OCI-LY1 (cell line): ENCODE measurements at regions not wholly inside any gene's neighbourhood (a gene's known extent, or its start where the extent isn't known, plus 50 kb on each side); places are given as distances from the start of the nearest gene placed in this dataset.

ENCODE experiments used
- EZH2 ChIP-seq: fragments of 200-600 bp; sonication (generic), shearing (Covaris generic); IDR thresholded peaks from 2 replicates; pipeline ENCODE4 v1.8.0; 2017; ENCODE audit warnings: borderline replicate concordance, mixed run types, mild to moderate bottlenecking, antibody characterized with exemption, low read length, moderate library complexity, mixed read lengths
- TF ChIP-seq, protein P1 (sequence below): fragments of 200-600 bp; sonication (generic), shearing (Covaris generic); IDR thresholded peaks from 2 replicates; pipeline ENCODE4 v1.5.1; 2017; ENCODE audit warnings: mild to moderate bottlenecking, antibody characterized with exemption, low read length, moderate library complexity, mixed read lengths

GRCh38 chr4:125497861-125498260 is 183.1 kb downstream of the FAT4 start:
- TF ChIP-seq, protein P1, sequence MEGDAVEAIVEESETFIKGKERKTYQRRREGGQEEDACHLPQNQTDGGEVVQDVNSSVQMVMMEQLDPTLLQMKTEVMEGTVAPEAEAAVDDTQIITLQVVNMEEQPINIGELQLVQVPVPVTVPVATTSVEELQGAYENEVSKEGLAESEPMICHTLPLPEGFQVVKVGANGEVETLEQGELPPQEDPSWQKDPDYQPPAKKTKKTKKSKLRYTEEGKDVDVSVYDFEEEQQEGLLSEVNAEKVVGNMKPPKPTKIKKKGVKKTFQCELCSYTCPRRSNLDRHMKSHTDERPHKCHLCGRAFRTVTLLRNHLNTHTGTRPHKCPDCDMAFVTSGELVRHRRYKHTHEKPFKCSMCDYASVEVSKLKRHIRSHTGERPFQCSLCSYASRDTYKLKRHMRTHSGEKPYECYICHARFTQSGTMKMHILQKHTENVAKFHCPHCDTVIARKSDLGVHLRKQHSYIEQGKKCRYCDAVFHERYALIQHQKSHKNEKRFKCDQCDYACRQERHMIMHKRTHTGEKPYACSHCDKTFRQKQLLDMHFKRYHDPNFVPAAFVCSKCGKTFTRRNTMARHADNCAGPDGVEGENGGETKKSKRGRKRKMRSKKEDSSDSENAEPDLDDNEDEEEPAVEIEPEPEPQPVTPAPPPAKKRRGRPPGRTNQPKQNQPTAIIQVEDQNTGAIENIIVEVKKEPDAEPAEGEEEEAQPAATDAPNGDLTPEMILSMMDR, result no peak
- no peak for TF ChIP-seq EZH2
